Smooth muscle cell (in vitro differentiated cells): ENCODE measurements at regions not wholly inside any gene's neighbourhood (a gene's known extent, or its start where the extent isn't known, plus 50 kb on each side); places are given as distances from the start of the nearest gene placed in this dataset.
A peak's percentile ranks its signal among the peaks of the same experiment; 100 is the strongest.

ENCODE experiments used
- DNase-seq: peaks from one replicate; lab custom pipeline; 2025; ENCODE audit not compliant: unreplicated experiment; lab: John Stamatoyannopoulos, UW
- H2AFZ ChIP-seq: fragments of 200-600 bp; sonication (generic); 2 replicates; pipeline ENCODE4 v1.6.0; 2016; ENCODE audit warnings: antibody characterized with exemption, low read depth, mild to moderate bottlenecking
- H3F3A ChIP-seq: fragments of 200-600 bp; sonication (generic); 2 replicates; pipeline ENCODE4 v1.6.0; 2017; ENCODE audit warnings: antibody characterized with exemption, low read depth
- H3K27ac ChIP-seq: fragments of 200-600 bp; sonication (generic); 2 replicates; pipeline ENCODE4 v1.5.1; 2016; ENCODE audit warnings: low read depth, mild to moderate bottlenecking
- H3K27me3 ChIP-seq: fragments of 200-600 bp; sonication (generic); 2 replicates; pipeline ENCODE4 v1.6.1; 2016; ENCODE audit warnings: low read depth, mild to moderate bottlenecking
- H3K36me3 ChIP-seq: fragments of 200-600 bp; sonication (generic); 2 replicates; pipeline ENCODE4 v1.5.1; 2016; ENCODE audit warnings: low read depth
- H3K4me1 ChIP-seq: fragments of 200-600 bp; sonication (generic); 2 replicates; pipeline ENCODE4 v1.5.1; 2016; ENCODE audit warnings: low read depth
- H3K4me2 ChIP-seq: fragments of 200-600 bp; sonication (generic); 2 replicates; pipeline ENCODE4 v1.6.0; 2016; ENCODE audit warnings: mild to moderate bottlenecking
- H3K4me3 ChIP-seq: fragments of 200-600 bp; sonication (generic); 2 replicates; pipeline ENCODE4 v1.5.1; 2016; ENCODE audit warnings: mild to moderate bottlenecking
- H3K79me2 ChIP-seq: fragments of 200-600 bp; sonication (generic); 2 replicates; pipeline ENCODE4 v1.6.0; 2016; ENCODE audit warnings: low read depth, mild to moderate bottlenecking
- H3K9ac ChIP-seq: fragments of 200-600 bp; sonication (generic); 2 replicates; pipeline ENCODE4 v1.6.0; 2016; ENCODE audit warnings: low read depth
- H3K9me3 ChIP-seq: fragments of 200-600 bp; sonication (generic); replicated peaks from 2 replicates; pipeline ENCODE4 v1.5.1; 2016; ENCODE audit warnings: low read depth
- H4K20me1 ChIP-seq: fragments of 200-600 bp; sonication (generic); 2 replicates; pipeline ENCODE4 v1.6.0; 2016; ENCODE audit warnings: low read depth
- CTCF ChIP-seq: fragments of 200-600 bp; sonication (generic); IDR thresholded peaks from 2 replicates; pipeline ENCODE4 v1.5.1; 2017; ENCODE audit warnings: borderline replicate concordance, mild to moderate bottlenecking, antibody characterized with exemption; ENCODE audit not compliant: insufficient read depth, poor library complexity, severe bottlenecking
- WGBS: methylation state at CpG from one replicate; pipeline ENCODE4 v1.1.7; 2016; ENCODE audit warnings: low lambda C conversion rate; 5-methylcytosine and 5-hydroxymethylcytosine counted together

GRCh38 chr18:55858661-55859515 lies 270.9 kb upstream of the TCF4 start:
- Histone ChIP-seq H3K79me2 (no peaks in the 10 kb centered on the region), H3K9me3 (no peaks in the 10 kb centered on the region), H3K36me3 (no peaks in the 10 kb centered on the region), H3F3A (peaks cover 15% of the 10 kb centered on the region), H3K4me2 (no peak overlapping the region), H3K27ac (no peak overlapping the region), H3K4me3 (no peak overlapping the region), H3K4me1 (peaks cover 43% of the 10 kb centered on the region), H4K20me1 (no peaks in the 10 kb centered on the region), H2AFZ (no peak overlapping the region), H3K27me3 (no peaks in the 10 kb centered on the region), H3K9ac (no peak overlapping the region)
- no peak for DNase-seq
- 88% methylated on average over 17 of the region's 17 CpGs for WGBS
- TF ChIP-seq CTCF = no peak

- WGBS = 46% methylated on average over 7 of the region's 7 CpGs
Observed at GRCh38 chr18:55857956-55858355, 270.0 kb upstream of the TCF4 start.

DNA sequence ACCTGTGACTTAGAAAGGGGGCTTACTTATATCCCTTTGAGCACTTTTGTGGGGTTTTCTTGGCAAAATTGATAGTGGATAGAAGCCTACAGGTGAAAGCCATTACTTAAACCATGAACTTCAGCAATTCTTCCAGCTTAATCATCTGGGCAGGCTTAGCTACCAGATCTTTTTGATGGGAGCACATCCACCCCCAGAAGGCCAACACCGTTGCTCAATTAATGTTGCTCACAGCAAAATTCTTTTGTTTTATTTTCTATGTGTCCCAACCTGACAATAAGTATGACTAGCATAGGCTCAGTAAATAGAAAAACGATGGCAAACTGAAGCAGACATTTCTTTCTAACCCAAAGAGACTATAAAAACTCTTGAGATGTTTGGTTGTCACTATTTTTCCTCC lies 269.4 kb upstream of the TCF4 start:
- H3K36me3 ChIP-seq = no peaks in the 10 kb centered on the region
- no peaks in the 10 kb centered on the region for H3K79me2 ChIP-seq
- no peaks in the 10 kb centered on the region for H3K27me3 ChIP-seq
- H3K9me3 ChIP-seq = no peaks in the 10 kb centered on the region
- WGBS = 66% methylated on average over 2 of the region's 2 CpGs
- peak overlapping the region; percentile 61 for H3K27ac ChIP-seq
- no peak overlapping the region for H3K4me2 ChIP-seq
- H3F3A ChIP-seq = peaks cover 15% of the 10 kb centered on the region
- no peak for DNase-seq
- peaks cover 37% of the 10 kb centered on the region for H3K4me1 ChIP-seq
- H3K4me3 ChIP-seq = no peak overlapping the region
- H2AFZ ChIP-seq = no peak overlapping the region
- H4K20me1 ChIP-seq = no peaks in the 10 kb centered on the region
- no peak for TF ChIP-seq CTCF
- H3K9ac ChIP-seq = no peak overlapping the region

More at GRCh38 chr18:55857956-55858355, 270.0 kb upstream of the TCF4 start:
- H3K36me3 ChIP-seq = no peaks in the 10 kb centered on the region
- peak overlapping the region; percentile 61 for H3K27ac ChIP-seq
- H3K9me3 ChIP-seq = no peaks in the 10 kb centered on the region
- no peak overlapping the region for H3K4me2 ChIP-seq
- H3K27me3 ChIP-seq = no peaks in the 10 kb centered on the region
- H3K4me3 ChIP-seq = no peak overlapping the region
- no peak for DNase-seq
- TF ChIP-seq CTCF = no peak
- no peaks in the 10 kb centered on the region for H3K79me2 ChIP-seq
- H3K4me1 ChIP-seq = peaks cover 40% of the 10 kb centered on the region
- no peak overlapping the region for H3K9ac ChIP-seq
- H4K20me1 ChIP-seq = no peaks in the 10 kb centered on the region
- peaks cover 15% of the 10 kb centered on the region for H3F3A ChIP-seq
- H2AFZ ChIP-seq = no peak overlapping the region

GRCh38 chr18:55856679-55857078 lies 268.7 kb upstream of the TCF4 start:
- Histone ChIP-seq H3K36me3 (no peaks in the 10 kb centered on the region), H3K4me3 (no peak overlapping the region), H4K20me1 (no peaks in the 10 kb centered on the region), H3K4me2 (peak overlapping the region; percentile 56), H2AFZ (no peak overlapping the region), H3K27ac (peak overlapping the region; percentile 61), H3K9ac (no peak overlapping the region), H3F3A (peaks cover 15% of the 10 kb centered on the region), H3K9me3 (no peaks in the 10 kb centered on the region), H3K79me2 (no peaks in the 10 kb centered on the region), H3K27me3 (no peaks in the 10 kb centered on the region), H3K4me1 (peaks cover 37% of the 10 kb centered on the region)
- DNase-seq = no peak
- TF ChIP-seq CTCF = no peak
